ENCODE measurements at regions not wholly inside any gene's neighbourhood (a gene's known extent, or its start where the extent isn't known, plus 50 kb on each side); places are given as distances from the start of the nearest gene placed in this dataset.

- Histone ChIP-seq H3K27ac (replicated peaks in 1 of 4) (no peak overlapping the region), H3K9me3 (no peaks in the 10 kb centered on the region), H3K36me3 (peaks cover 9 to 77% (median 31%) of the 10 kb centered on the region in 4 donors), H3K4me1 (no peaks in the 10 kb centered on the region), H3K4me3 (no peak overlapping the region), H3K27me3 (no peaks in the 10 kb centered on the region)
- DNase-seq (ENCODE audit: extremely low spot score): no peak
- TF ChIP-seq, protein P1, sequence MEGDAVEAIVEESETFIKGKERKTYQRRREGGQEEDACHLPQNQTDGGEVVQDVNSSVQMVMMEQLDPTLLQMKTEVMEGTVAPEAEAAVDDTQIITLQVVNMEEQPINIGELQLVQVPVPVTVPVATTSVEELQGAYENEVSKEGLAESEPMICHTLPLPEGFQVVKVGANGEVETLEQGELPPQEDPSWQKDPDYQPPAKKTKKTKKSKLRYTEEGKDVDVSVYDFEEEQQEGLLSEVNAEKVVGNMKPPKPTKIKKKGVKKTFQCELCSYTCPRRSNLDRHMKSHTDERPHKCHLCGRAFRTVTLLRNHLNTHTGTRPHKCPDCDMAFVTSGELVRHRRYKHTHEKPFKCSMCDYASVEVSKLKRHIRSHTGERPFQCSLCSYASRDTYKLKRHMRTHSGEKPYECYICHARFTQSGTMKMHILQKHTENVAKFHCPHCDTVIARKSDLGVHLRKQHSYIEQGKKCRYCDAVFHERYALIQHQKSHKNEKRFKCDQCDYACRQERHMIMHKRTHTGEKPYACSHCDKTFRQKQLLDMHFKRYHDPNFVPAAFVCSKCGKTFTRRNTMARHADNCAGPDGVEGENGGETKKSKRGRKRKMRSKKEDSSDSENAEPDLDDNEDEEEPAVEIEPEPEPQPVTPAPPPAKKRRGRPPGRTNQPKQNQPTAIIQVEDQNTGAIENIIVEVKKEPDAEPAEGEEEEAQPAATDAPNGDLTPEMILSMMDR (IDR thresholded peaks at IDR 0.05): no peak
- TF ChIP-seq EP300 (IDR thresholded peaks at IDR 0.05): no peak
- TF ChIP-seq POLR2AphosphoS5 (IDR thresholded peaks at IDR 0.05): no peak
- no peak for TF ChIP-seq POLR2A (IDR thresholded peaks at IDR 0.05; ENCODE audit: low read depth)
- 91% methylated on average over 10 of the region's 10 CpGs for WGBS
- intact Hi-C loops (cut with DNase I): no loop called here
These were observed 156.4 kb downstream of the KATNIP start for GRCh38 chr16:27706156-27706865.

- H3K36me3 ChIP-seq: peaks cover 9 to 69% (median 30%) of the 10 kb centered on the region in 4 donors
- no peak overlapping the region for H3K27ac ChIP-seq (replicated peaks in 1 of 4)
- no peaks in the 10 kb centered on the region for H3K4me1 ChIP-seq
- H3K4me3 ChIP-seq: no peak overlapping the region
- intact Hi-C loops (cut with DNase I): no loop called here
- WGBS: 95% methylated on average over 16 of the region's 16 CpGs
- TF ChIP-seq EP300 (IDR thresholded peaks at IDR 0.05) (no peak), POLR2A (IDR thresholded peaks at IDR 0.05; ENCODE audit: low read depth) (no peak), POLR2AphosphoS5 (IDR thresholded peaks at IDR 0.05) (no peak)
- TF ChIP-seq, protein P1 (IDR thresholded peaks at IDR 0.05): no peak
- no peaks in the 10 kb centered on the region for H3K27me3 ChIP-seq
- H3K9me3 ChIP-seq: no peaks in the 10 kb centered on the region
- DNase-seq (ENCODE audit: extremely low spot score): no peak
These were observed 157.1 kb downstream of the KATNIP start for GRCh38 chr16:27706866-27707685.

DNA sequence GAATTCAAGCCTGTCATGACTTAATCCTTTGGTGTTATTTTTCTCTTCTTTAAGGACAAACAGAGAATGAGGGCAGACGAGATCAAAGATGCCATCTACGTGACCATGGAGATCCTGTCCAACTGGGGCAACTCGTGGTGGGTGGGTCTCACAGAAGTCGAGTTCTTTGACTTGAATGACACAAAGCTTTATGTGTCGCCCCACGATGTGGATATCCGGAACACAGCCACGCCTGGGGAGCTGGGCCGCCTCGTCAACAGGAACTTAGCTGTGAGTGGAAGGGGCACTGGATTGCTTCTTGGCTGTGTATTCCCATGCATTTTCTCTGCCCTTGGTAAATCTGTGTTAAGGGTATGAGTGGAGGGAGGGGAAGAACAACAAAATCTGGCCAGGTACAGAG, 158.7 kb downstream of the KATNIP start:
- no peak overlapping the region for H3K27ac ChIP-seq (replicated peaks in 1 of 4)
- intact Hi-C loops (cut with DNase I): no loop called here
- no peaks in the 10 kb centered on the region for H3K27me3 ChIP-seq
- H3K9me3 ChIP-seq: no peaks in the 10 kb centered on the region
- no peak for TF ChIP-seq POLR2A (IDR thresholded peaks at IDR 0.05; ENCODE audit: low read depth)
- TF ChIP-seq, protein P1 (IDR thresholded peaks at IDR 0.05): no peak
- no peak for TF ChIP-seq EP300 (IDR thresholded peaks at IDR 0.05)
- no peak for TF ChIP-seq POLR2AphosphoS5 (IDR thresholded peaks at IDR 0.05)
- no peaks in the 10 kb centered on the region for H3K4me1 ChIP-seq
- no peak overlapping the region for H3K4me3 ChIP-seq
- DNase-seq (ENCODE audit: extremely low spot score): no peak
- H3K36me3 ChIP-seq: peaks cover 9 to 66% (median 29%) of the 10 kb centered on the region in 4 donors
- 93% methylated on average over 10 of the region's 10 CpGs for WGBS

DNA sequence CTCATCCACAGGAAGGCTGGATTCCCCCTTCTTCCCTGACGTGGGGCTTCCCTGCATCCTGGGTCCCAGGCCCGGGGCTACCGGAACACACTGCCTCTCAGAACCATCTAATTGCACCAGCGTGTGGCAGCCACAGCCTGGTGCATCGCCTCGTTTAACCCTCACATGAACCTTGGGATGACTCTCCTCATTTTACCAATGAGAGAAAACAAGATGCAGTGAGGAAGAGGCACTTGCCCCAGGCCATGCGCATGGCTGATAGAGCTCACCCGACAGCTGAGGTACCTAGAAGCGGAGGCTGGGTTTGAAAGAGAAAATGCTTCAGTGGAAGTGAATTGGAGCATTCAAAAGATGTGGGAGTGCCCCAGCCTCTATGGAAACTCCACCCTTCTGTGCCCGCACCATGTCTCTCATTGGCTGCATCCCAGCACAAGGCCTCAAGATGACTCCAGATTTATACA, 162.3 kb downstream of the KATNIP start:
- no peak for DNase-seq (ENCODE audit: extremely low spot score)
- H3K9me3 ChIP-seq: no peaks in the 10 kb centered on the region
- intact Hi-C loops (cut with DNase I): no loop called here
- peaks cover 9 to 39% (median 19%) of the 10 kb centered on the region in 4 donors for H3K36me3 ChIP-seq
- WGBS: 93% methylated on average over 9 of the region's 10 CpGs
- no peaks in the 10 kb centered on the region for H3K4me1 ChIP-seq
- H3K4me3 ChIP-seq: no peak overlapping the region
- H3K27me3 ChIP-seq: no peaks in the 10 kb centered on the region
- H3K27ac ChIP-seq (replicated peaks in 1 of 4): no peak overlapping the region
- no peak for TF ChIP-seq POLR2AphosphoS5 (IDR thresholded peaks at IDR 0.05)
- TF ChIP-seq EP300 (IDR thresholded peaks at IDR 0.05): no peak
- TF ChIP-seq POLR2A (IDR thresholded peaks at IDR 0.05; ENCODE audit: low read depth): no peak
- TF ChIP-seq, protein P1 (IDR thresholded peaks at IDR 0.05): no peak

All from esophagus muscularis mucosa (tissue), 4 donors.